Dendritic cell treated with granulocyte-macrophage colony-stimulating factor and Interleukin-4, amounts not matched to agents 40 ng/mL and 50 ng/mL, for 4 days (primary cell): ENCODE measurements at regions not wholly inside any gene's neighbourhood (a gene's known extent, or its start where the extent isn't known, plus 50 kb on each side); places are given as distances from the start of the nearest gene placed in this dataset.
"Not testable (repeated sequence)": the region's sequence is repeated elsewhere in the genome, so short reads cannot be mapped to it uniquely, and the experiment has no call there.

Experiments
- H3K27ac Mint-ChIP-seq: one replicate; pipeline ENCODE4 v1.8.0; 2022; ENCODE audit warnings: mild to moderate bottlenecking, mixed read lengths
- H3K27me3 Mint-ChIP-seq: one replicate; pipeline ENCODE4 v1.8.0; 2022; ENCODE audit warnings: mild to moderate bottlenecking, mixed read lengths
- H3K36me3 Mint-ChIP-seq: one replicate; pipeline ENCODE4 v1.8.0; 2022; ENCODE audit warnings: low read depth, mixed read lengths
- H3K4me1 Mint-ChIP-seq: one replicate; pipeline ENCODE4 v1.8.0; 2022; ENCODE audit warnings: low read depth, mixed read lengths
- H3K4me3 Mint-ChIP-seq: one replicate; pipeline ENCODE4 v1.8.0; 2022; ENCODE audit warnings: mild to moderate bottlenecking, moderate library complexity, mixed read lengths
- H3K9me3 Mint-ChIP-seq: one replicate; pipeline ENCODE4 v1.8.0; 2022; ENCODE audit warnings: mixed read lengths
- intact Hi-C: fragments of 100-400 bp; cut with micrococcal nuclease; formaldehyde crosslinking; loops from one replicate; pipeline ENCODE4 v1.15.0; 2022

DNA sequence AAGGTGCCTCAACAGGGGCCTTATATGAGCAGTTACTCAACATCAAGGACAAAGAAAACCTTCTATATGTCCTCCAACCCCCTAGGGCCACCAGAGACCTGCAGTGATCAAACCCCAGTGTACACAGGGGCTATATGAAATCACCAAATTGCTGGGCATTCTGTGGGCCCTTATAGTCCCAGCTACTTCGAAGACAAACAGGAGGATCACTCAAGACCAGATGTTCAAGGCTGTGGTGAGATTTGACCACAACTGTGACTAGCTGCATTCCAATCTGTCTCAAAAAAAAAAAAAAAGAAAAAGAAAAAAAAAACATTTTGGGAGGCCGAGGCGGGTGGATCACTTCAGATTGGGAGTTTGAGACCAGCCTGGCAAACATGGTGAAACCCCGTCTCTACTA is 51.0 kb upstream of the PRB2 start:
- H3K36me3 Mint-ChIP-seq, result no peaks in the 10 kb centered on the region
- H3K27ac Mint-ChIP-seq, result no peak overlapping the region
- H3K4me3 Mint-ChIP-seq, result no peak overlapping the region
- H3K27me3 Mint-ChIP-seq, result no peaks in the 10 kb centered on the region
- H3K4me1 Mint-ChIP-seq, result no peaks in the 10 kb centered on the region
- intact Hi-C loops, result no loop called here
- no peaks in the 10 kb centered on the region for H3K9me3 Mint-ChIP-seq

DNA sequence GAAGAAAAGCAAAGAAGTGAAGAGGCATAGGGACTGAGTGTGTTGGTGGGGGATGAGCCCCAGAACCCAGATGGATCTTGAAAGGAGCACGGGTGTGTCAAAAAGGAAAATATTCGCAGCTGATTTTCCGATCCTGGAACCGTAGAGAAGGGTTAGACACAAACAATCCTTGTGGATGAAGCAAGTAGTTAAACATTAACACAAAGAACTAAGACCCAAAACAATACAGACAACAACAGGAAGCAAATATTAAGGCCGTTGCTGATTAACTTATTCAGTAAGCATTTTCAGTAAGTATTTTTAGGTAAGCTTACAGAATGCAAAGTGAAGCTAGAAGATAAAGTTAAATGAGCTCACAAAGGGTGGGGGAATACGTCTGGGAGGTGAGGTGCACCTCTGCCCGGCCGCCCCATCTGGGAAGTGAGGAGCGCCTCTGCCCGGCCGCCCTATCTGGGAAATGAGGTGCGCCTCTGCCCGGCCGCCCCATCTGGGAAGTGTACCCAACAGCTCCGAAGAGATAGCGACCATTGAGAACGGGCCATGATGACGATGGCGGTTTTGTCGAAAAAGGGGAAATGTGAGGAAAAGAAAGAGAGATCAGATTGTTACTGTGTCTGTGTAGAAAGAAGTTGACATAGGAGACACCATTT is 62.8 kb upstream of the PRB2 start:
- intact Hi-C loops, result no loop called here
- H3K27me3 Mint-ChIP-seq, result peaks cover 2% of the 10 kb centered on the region
- H3K4me3 Mint-ChIP-seq, result no peak overlapping the region
- H3K9me3 Mint-ChIP-seq, result no peaks in the 10 kb centered on the region
- no peaks in the 10 kb centered on the region for H3K36me3 Mint-ChIP-seq
- no peak overlapping the region for H3K27ac Mint-ChIP-seq
- H3K4me1 Mint-ChIP-seq, result no peaks in the 10 kb centered on the region

DNA sequence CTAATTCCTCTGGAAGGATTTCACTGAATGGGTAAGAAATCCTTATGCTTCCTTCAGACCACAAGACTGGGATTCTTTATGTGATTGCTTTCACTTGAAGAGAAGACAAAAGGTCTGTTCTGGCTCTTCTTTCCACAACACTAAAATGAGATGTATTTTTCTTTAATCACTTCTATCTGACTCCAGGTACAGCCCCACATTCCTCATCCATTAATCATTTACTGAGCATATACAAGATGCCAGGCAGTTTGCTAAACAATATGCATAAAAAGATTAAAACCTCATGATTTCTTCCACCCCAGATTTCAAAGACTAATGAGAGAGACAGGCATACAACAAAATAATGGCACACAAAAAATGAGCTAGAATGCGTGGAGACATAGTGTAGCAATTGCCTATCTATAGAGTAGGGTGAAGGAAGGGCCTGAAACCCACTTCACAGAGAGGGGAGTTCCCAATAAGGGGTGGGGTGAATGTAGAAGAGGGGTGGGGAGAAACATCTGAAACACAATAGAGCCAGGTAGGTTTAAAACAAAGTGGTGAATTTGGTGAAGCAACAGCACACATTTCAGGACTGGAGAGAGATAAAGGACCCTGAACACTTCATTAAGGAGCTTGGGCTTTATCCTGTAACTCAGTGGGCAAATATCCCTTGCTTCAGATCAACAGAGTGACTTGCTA is 65.1 kb upstream of the PRB2 start:
- H3K4me1 Mint-ChIP-seq, result no peaks in the 10 kb centered on the region
- H3K9me3 Mint-ChIP-seq, result no peaks in the 10 kb centered on the region
- H3K27ac Mint-ChIP-seq, result no peak overlapping the region
- intact Hi-C loops, result no loop called here
- no peaks in the 10 kb centered on the region for H3K36me3 Mint-ChIP-seq
- H3K27me3 Mint-ChIP-seq, result no peaks in the 10 kb centered on the region
- H3K4me3 Mint-ChIP-seq, result no peak overlapping the region

DNA sequence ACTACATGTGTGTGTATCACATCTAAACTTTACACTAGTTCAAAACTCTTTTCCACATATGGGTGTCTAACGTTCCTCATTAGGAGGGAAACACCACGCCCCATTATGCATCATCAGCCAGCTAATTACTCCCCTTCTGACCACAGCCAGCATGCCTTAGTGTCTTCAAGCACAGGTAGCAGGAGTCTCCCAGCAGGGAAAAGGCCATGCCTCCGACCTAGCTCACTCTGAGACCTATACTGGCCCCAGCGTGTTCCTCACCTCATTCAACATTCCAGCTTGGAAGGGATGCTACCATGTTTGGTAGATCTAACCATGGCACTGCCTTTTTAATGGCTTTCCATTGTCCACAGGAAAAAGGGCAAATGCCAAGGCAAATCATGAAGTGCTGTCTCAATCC is 66.1 kb upstream of the PRB2 start:
- no peaks in the 10 kb centered on the region for H3K27me3 Mint-ChIP-seq

DNA sequence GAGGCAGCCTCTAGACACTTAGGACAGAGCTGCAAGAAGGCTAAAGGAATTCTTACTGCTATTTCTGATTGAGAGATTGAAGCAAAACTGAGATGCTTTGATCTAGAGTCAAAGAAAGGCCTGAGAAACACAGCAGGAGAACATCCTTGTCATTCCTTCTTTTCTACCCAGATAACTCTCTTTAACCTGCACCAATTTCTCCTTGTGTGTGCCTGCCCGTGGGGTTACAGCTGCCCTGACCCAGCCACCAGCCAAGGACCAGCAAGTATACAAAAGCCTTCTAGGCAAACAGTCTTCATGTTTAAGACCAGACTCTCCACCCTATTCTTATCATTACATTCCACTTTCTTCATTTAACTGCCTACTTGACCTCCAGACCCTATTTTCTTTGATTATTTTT is 81.7 kb upstream of the PRB2 start:
- Mint-ChIP-seq H3K36me3 (no peaks in the 10 kb centered on the region), H3K4me3 (no peak overlapping the region), H3K27ac (no peak overlapping the region), H3K9me3 (peaks cover 8% of the 10 kb centered on the region), H3K27me3 (no peaks in the 10 kb centered on the region), H3K4me1 (no peaks in the 10 kb centered on the region)
- intact Hi-C loops, result no loop called here

More for the DNA sequence above, 66.1 kb upstream of the PRB2 start:
- Mint-ChIP-seq H3K9me3 (no peaks in the 10 kb centered on the region), H3K36me3 (no peaks in the 10 kb centered on the region), H3K27ac (no peak overlapping the region), H3K4me3 (no peak overlapping the region), H3K4me1 (no peaks in the 10 kb centered on the region)
- intact Hi-C loops, result no loop called here

DNA sequence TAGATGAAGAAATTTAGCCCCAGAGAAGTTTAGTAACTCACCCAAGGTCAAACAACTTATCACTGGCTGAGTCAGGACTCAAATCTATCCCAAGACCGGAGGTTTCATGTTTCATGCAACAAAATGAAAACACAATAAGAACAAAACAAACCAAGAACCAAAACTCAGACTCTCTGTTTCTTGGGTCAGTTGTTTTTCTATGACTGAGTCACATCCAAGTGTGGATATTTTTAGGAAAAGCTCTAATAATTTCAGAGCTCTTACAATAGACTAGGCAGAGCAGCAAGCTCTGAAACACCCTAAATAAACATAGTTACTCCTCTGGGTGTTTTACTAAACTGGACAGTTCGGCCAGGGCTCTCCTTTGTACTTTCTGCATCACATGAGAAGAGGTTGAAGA is 87.6 kb upstream of the PRB2 start:
- Mint-ChIP-seq H3K9me3 (no peaks in the 10 kb centered on the region), H3K27me3 (peaks cover 3% of the 10 kb centered on the region), H3K27ac (no peak overlapping the region), H3K4me1 (no peaks in the 10 kb centered on the region), H3K36me3 (no peaks in the 10 kb centered on the region), H3K4me3 (no peak overlapping the region)
- intact Hi-C loops, result no loop called here

DNA sequence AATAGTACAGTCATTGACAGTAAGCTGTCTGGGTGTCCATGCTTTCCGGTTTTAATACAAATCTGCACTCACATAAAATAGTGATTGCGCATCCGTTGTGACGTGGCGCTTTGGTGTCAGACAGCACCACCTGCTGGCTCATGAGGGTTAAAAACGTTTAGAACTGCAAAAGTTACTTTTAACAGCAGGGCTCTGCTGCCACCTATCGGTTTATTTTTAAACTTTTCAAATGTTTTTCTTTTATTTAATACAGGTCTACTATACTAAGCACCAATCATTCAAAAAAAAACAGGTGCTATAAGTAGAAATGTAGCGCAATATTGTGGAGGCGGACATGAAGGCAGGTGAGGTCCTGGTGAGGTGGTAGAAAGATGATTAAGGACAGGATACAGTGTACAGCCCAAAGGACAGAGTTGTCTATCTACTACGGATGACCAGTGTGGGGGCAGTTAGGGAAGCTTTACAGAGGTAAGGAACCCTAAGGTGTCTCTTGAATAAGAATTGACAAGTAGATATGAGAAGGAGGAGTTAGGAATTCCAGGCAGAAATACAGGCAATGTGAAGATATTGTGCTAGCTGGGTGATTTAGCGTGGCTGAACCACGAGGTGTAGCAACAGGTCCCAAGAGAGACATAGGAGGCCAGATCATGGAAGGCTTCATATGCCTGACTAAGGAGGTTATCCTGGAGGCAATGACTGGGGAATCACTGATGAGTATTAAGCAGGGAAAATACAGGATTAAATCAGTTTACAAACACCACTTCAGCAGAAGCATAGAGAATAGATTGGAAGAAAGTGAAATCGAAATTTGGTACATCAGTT is 91.5 kb upstream of the PRB2 start:
- no peaks in the 10 kb centered on the region for H3K36me3 Mint-ChIP-seq
- no peak overlapping the region for H3K4me3 Mint-ChIP-seq
- intact Hi-C loops, result loop anchor here (1.0 to 5.0 kb wide), 4 partner anchors 259 to 1250 kb away; partner anchors contain the start of gene SMIM10L1
- no peaks in the 10 kb centered on the region for H3K9me3 Mint-ChIP-seq
- H3K27me3 Mint-ChIP-seq, result peaks cover 3% of the 10 kb centered on the region
- H3K4me1 Mint-ChIP-seq, result no peaks in the 10 kb centered on the region
- no peak overlapping the region for H3K27ac Mint-ChIP-seq

DNA sequence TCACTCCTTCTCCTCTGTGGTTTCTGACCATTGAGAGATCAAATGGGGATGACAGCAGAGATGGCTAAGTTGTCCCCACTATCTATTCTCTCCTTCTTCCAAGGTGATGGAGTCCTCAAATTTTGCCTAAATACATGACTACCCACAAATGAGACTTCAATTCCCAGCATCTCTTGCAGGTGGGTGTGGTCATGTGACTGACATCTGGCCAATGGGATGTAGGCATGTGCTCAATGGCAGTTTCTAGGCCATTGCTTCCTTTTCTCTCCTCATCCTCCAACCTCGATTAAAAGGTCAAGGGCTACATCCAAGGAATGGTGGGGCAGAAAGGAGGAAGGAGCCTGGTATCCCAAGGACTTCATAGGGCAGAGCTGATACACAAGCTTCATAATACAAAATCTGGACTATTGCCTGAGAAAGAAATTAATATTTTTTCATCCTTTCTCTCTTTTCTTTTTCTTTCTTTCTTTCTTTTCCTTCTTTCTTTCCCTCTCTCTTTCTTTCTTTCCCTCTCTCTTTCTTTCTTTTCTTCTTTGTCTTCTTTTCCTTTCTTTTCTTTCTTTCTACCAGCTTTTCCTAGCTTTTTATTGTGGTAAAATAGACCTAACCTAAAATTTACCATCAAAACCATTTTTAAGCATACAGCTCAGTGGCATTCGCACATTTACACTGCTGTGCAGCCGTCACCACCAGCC is 100.9 kb upstream of the PRB2 start:
- no peak overlapping the region for H3K4me3 Mint-ChIP-seq
- H3K9me3 Mint-ChIP-seq, result peaks cover 9% of the 10 kb centered on the region
- peaks cover 27% of the 10 kb centered on the region for H3K27me3 Mint-ChIP-seq
- intact Hi-C loops, result no loop called here
- H3K36me3 Mint-ChIP-seq, result no peaks in the 10 kb centered on the region
- H3K27ac Mint-ChIP-seq, result no peak overlapping the region
- peaks cover 14% of the 10 kb centered on the region for H3K4me1 Mint-ChIP-seq

DNA sequence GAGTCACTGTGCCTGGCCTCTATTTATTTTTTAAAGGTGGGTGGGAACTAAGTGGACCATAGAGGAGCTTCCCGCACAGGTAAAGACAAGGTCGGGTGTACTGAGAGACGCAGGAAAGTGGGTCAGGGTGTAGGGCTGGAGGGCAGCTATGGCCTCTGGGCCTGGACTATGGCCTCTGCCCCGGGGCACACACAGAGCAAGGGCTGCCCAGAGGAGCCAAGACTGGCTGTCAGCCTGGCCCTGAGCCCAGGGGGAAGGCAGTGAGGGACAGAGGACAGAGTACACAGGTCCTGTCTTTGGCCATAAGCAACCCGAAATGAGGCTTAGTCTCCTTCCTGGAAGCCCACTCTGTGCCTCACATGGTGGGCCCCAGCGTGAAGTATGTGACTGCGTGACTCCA is 102.1 kb upstream of the PRB2 start:
- no peaks in the 10 kb centered on the region for H3K36me3 Mint-ChIP-seq
- no peak overlapping the region for H3K27ac Mint-ChIP-seq
- intact Hi-C loops, result no loop called here
- peaks cover 10% of the 10 kb centered on the region for H3K9me3 Mint-ChIP-seq
- H3K27me3 Mint-ChIP-seq, result peaks cover 35% of the 10 kb centered on the region
- peaks cover 14% of the 10 kb centered on the region for H3K4me1 Mint-ChIP-seq
- no peak overlapping the region for H3K4me3 Mint-ChIP-seq

DNA sequence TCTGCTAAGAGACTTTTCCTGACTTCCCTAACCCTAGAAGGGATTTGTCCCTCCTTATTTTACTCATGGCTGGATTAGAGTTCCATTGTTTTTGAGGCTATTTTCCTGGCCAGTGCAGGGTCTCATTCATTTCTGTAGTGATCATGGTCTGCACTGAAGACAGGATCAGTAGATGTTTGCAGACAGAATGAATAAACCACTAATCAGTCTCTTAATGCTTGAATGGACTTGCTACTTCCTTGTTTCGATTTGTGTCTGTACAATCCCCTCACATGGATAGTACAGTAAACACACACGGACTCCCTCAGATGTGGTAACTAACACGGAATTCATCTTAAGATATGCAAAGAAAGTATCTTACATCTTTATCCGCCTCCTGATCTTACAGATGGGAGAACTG is 102.6 kb upstream of the PRB2 start:
- Mint-ChIP-seq H3K27ac (no peak overlapping the region), H3K27me3 (peaks cover 35% of the 10 kb centered on the region)

DNA sequence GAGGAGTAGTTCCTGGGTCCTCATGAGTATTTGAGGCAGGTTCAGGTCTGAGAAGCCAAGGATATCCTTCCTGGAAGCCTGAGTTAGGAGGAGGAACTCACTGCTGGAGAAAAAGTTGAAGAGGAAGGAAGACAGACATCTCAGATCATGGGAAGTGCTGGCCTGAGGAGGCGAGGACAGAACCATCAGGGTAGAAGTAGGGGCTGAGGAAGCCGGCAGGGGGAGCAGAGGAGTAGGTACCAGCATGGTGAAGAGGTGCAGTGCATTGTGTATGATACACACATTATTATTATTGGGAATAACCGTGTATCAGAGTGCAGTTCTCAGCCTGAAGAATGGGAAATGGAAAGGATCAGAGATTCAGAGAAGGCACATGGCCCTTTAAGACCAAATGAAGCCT is 103.2 kb upstream of the PRB2 start:
- Mint-ChIP-seq H3K9me3 (peaks cover 10% of the 10 kb centered on the region), H3K4me1 (peaks cover 14% of the 10 kb centered on the region), H3K27me3 (peaks cover 35% of the 10 kb centered on the region)
- H3K36me3 Mint-ChIP-seq, H3K27ac Mint-ChIP-seq, intact Hi-C loops, H3K4me3 Mint-ChIP-seq: not testable (repeated sequence)

More for the DNA sequence above, 102.6 kb upstream of the PRB2 start:
- Mint-ChIP-seq H3K9me3 (peaks cover 10% of the 10 kb centered on the region), H3K4me3 (no peak overlapping the region), H3K4me1 (peaks cover 14% of the 10 kb centered on the region), H3K36me3 (no peaks in the 10 kb centered on the region)
- intact Hi-C loops, result no loop called here

DNA sequence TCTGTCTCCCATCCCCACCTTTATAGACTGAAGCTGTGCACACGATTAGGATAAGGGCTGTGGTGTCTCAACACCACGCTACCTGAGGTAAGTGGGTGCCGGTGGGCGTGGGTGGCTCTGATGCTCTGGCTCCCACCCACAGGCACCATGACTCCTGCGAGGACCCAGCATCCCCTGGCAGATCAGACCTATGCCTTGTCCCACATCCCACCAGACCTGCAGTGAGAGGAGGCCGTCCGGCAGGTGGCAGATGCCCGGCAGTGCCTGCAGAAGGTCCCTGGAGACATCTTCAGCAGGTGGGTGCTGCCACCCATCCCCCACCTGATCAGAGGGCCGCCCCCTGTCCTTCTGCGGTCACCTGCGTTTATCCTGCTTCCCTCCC is 104.4 kb upstream of the PRB2 start:
- Mint-ChIP-seq H3K4me1 (peaks cover 14% of the 10 kb centered on the region), H3K27me3 (peaks cover 37% of the 10 kb centered on the region), H3K27ac (no peak overlapping the region), H3K9me3 (peaks cover 10% of the 10 kb centered on the region), H3K36me3 (no peaks in the 10 kb centered on the region), H3K4me3 (no peak overlapping the region)
- intact Hi-C loops, result no loop called here

DNA sequence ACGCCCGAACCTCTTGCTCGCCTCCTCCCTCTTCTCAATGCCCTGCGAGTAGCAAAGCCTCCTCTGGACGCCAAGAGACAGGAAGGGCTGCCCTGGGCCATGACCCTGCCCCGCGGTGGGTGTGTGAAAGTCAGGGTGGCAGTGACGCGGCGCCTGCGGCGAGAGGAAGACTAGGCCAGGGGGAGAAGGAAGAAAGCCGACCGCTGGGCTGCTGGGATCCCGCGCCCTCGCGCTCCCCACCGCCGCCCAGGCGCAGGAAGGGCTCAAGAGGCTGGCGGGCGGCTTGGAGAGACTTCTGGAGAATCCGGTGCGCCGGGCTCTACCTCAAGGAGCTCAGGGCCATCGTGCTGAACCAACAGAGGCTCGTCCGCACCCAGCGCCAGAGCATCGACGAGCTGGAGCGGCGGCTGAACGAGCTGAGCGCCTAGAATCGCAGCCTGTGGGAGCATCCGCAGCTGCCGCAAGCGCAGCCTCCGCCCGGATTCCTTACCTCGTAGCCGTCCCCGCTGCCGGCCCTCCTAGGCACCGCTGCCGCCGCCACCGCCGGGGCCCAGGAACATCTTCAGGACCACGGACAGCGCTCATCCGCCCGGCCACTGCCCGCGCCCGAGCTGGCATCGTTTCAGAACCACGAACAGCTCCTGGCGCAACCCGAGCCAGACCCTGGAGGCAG is 105.0 kb upstream of the PRB2 start:
- intact Hi-C loops, result no loop called here
- Mint-ChIP-seq H3K36me3 (no peaks in the 10 kb centered on the region), H3K4me3 (no peak overlapping the region)

More for the DNA sequence above, 105.0 kb upstream of the PRB2 start:
- Mint-ChIP-seq H3K9me3 (peaks cover 10% of the 10 kb centered on the region), H3K27me3 (peaks cover 38% of the 10 kb centered on the region), H3K27ac (no peak overlapping the region), H3K4me1 (peaks cover 14% of the 10 kb centered on the region)
